ENCODE measurements at regions not wholly inside any gene's neighbourhood (a gene's known extent, or its start where the extent isn't known, plus 50 kb on each side); places are given as distances from the start of the nearest gene placed in this dataset.

DNA sequence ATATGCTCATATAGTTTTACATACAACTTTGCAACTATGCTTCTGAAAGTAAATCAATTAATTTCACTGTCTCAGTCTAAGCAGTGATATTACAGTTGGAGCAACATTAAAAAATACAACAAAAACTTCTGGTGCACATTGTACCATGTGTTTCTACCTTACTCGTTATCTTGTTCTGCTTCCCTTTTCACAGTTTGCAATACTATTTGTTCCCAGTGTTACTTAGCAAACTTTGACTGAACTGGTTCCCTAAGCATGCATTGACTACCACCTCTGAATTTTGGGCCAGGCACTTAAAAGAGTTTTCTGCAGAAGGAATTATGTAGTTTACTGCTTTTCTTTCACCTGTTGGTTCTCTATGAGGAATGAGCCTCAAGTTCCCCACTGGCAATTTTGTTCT lies 152.7 kb downstream of the SEC61B start:
- H3K36me3 ChIP-seq (ENCODE audit: insufficient read depth, low read length): no peaks in the 10 kb centered on the region
- H3K4me1 ChIP-seq (ENCODE audit: insufficient read depth, low read length): peaks cover 31% of the 10 kb centered on the region
- no peak overlapping the region for H2AFZ ChIP-seq (ENCODE audit: low read depth, low read length)
- no peaks in the 10 kb centered on the region for H3K27me3 ChIP-seq (ENCODE audit: insufficient read depth, low read length)
- no peaks in the 10 kb centered on the region for H3K9me3 ChIP-seq (ENCODE audit: low read length)
- no peak overlapping the region for H3K4me3 ChIP-seq (ENCODE audit: low read length)

DNA sequence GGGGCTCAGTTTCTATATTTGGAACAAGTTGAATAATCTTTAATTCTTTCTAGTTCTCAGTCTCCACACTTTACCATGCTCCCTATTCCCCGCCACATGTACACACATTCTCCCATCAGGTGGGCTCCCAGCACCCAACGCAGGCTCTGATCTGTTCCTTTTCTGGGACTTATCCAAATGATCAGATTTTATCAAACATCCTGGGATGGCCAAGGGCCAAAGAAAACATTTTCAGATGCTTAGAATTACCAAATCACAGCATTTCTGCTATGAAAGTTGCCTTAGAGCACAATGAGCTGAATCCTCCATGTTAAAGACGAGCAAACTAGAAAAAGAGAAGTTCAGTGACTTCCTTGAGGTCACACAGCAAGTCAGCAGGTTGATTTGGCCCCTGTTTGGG lies 153.4 kb downstream of the SEC61B start:
- H3K36me3 ChIP-seq (ENCODE audit: insufficient read depth, low read length): no peaks in the 10 kb centered on the region
- H2AFZ ChIP-seq (ENCODE audit: low read depth, low read length): no peak overlapping the region
- H3K4me1 ChIP-seq (ENCODE audit: insufficient read depth, low read length): peaks cover 31% of the 10 kb centered on the region
- no peaks in the 10 kb centered on the region for H3K9me3 ChIP-seq (ENCODE audit: low read length)
- no peak overlapping the region for H3K4me3 ChIP-seq (ENCODE audit: low read length)
- H3K27me3 ChIP-seq (ENCODE audit: insufficient read depth, low read length): no peaks in the 10 kb centered on the region

DNA sequence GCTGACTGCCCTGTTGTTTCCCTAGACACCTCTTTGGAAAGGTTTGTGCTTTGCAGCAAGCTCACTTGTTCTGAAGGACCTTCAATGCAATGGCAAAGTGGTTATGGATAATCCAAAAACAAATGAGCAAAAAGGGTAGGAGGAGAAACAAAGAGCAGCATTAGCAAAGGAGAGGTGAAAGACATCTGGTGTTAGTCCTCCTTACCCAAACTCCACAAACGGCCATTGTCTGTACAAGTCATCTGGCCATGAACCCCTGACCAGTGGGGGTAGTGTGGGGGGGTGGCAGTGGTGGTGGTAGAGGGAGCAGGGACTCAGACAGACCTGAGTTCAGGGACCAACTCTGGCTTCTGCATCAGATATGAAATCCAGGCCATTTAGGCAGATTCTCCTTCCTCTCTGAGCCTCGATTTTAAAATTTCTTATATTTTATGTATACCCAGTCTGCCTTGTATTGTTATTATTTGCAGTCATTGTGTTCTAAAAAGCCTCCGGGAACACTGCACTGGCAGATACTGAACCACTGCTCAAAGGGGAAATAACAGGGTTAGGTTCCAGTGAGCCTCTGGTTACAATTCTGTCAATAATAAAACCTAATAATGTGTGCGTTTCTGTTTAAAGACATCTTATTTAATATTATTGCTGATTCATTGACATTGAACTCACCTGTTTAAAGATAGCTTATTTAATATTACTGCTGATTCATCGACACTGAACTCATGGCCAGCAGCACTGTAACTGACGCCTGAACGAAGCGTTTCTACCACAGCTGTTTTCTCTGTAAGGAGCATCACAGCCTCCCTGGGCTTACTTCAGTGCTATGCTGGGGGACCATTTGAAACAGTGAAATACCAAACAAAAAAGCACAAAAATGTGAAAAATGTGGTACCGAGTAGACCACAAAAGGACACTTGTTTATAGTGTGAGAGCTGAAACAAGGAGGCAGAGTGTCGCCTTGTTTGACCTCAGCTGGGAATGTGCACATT lies 156.0 kb downstream of the SEC61B start:
- Histone ChIP-seq H3K4me1 (ENCODE audit: insufficient read depth, low read length) (peaks cover 30% of the 10 kb centered on the region), H3K4me3 (ENCODE audit: low read length) (no peak overlapping the region), H3K36me3 (ENCODE audit: insufficient read depth, low read length) (no peaks in the 10 kb centered on the region), H2AFZ (ENCODE audit: low read depth, low read length) (no peak overlapping the region), H3K27me3 (ENCODE audit: insufficient read depth, low read length) (no peaks in the 10 kb centered on the region), H3K9me3 (ENCODE audit: low read length) (no peaks in the 10 kb centered on the region)

DNA sequence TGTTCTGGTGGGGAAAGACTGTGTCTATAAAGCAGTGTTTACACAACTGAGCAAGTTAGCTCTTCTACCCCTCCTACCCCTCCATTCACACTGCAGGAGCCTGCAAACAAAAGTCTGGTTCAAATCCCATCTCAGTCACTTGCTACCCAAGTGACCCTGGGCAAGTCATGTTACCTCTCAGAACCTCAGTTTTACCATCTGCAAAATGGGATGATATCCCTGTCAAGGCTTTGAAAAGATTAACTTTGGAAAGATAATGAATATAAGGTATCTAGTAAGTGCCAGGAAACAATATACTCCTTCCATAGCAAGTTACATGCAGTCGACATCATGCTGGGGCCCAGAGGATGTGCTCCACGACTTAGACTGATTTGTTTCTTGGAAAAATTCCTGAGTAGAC lies 161.5 kb downstream of the SEC61B start:
- H3K36me3 ChIP-seq (ENCODE audit: insufficient read depth, low read length): no peaks in the 10 kb centered on the region
- no peaks in the 10 kb centered on the region for H3K27me3 ChIP-seq (ENCODE audit: insufficient read depth, low read length)
- H3K4me3 ChIP-seq (ENCODE audit: low read length): no peak overlapping the region
- no peak overlapping the region for H2AFZ ChIP-seq (ENCODE audit: low read depth, low read length)
- peaks cover 9% of the 10 kb centered on the region for H3K4me1 ChIP-seq (ENCODE audit: insufficient read depth, low read length)
- H3K9me3 ChIP-seq (ENCODE audit: low read length): no peaks in the 10 kb centered on the region

DNA sequence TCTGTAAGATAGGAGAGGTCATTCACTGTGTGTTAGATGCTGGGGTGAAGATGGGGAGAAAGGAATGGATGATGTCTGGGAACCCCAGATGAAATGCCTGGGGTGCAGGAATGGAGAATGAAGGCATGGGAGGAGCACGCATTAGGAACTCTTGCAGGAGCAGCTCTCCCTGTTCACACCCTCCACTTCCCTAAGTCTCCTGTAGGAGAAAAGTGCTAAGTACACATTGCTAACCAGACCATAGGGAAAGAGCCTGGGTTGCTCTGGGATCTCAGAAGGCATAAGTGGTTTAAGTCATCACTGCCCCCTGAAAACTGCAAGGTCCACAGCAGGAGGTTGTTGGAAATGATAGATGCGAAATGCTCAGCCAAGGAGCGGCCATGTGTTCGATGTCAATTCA lies 163.1 kb downstream of the SEC61B start:
- Histone ChIP-seq H3K9me3 (ENCODE audit: low read length) (no peaks in the 10 kb centered on the region), H3K4me3 (ENCODE audit: low read length) (no peak overlapping the region), H3K27me3 (ENCODE audit: insufficient read depth, low read length) (no peaks in the 10 kb centered on the region), H3K36me3 (ENCODE audit: insufficient read depth, low read length) (no peaks in the 10 kb centered on the region), H2AFZ (ENCODE audit: low read depth, low read length) (no peak overlapping the region), H3K4me1 (ENCODE audit: insufficient read depth, low read length) (no peaks in the 10 kb centered on the region)

DNA sequence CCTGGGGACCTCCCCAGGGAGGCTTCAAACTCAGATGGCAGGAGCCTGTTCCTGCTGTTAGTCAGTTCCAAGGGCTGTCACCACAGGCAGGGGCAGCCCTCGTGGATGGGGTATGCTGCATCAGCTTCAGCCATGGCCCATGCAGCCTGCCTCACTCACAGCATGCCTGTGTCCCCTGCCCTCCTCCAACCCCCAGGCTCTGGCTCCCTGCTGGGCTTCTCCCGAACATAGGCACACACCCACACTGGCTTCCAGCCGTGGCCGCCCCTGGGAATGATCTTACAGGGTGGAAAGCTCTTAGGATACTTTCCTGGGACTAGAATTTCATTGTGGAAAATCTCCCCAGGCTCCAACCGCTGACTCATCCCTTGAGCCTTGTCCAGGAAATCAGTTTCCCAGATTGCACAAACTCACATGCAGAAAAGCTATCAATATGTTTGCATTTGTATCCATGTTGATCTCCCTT lies 163.8 kb downstream of the SEC61B start:
- H3K4me1 ChIP-seq (ENCODE audit: insufficient read depth, low read length): no peaks in the 10 kb centered on the region
- H3K9me3 ChIP-seq (ENCODE audit: low read length): no peaks in the 10 kb centered on the region
- no peak overlapping the region for H3K4me3 ChIP-seq (ENCODE audit: low read length)
- no peaks in the 10 kb centered on the region for H3K27me3 ChIP-seq (ENCODE audit: insufficient read depth, low read length)
- no peak overlapping the region for H2AFZ ChIP-seq (ENCODE audit: low read depth, low read length)
- H3K36me3 ChIP-seq (ENCODE audit: insufficient read depth, low read length): no peaks in the 10 kb centered on the region

DNA sequence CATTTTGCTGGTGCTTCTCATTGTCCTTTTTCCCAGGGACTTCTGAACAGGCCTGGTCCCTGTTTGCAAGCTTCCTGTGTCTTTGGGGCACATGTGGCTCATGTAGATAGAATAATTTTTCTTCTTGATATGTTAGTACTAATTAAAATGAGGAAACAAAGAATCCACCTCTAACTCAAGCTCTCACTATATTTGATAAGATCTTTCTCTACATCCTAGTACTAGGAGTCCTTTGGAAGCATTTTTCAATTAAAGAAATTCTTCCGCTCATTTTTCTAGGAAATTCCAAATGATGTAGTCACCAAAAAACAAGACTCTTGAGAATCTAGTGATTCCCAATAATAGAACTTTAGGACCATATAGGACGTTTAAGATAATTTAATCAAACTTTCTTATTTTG lies 165.3 kb downstream of the SEC61B start:
- H2AFZ ChIP-seq (ENCODE audit: low read depth, low read length): no peak overlapping the region
- no peaks in the 10 kb centered on the region for H3K27me3 ChIP-seq (ENCODE audit: insufficient read depth, low read length)
- no peaks in the 10 kb centered on the region for H3K9me3 ChIP-seq (ENCODE audit: low read length)
- H3K36me3 ChIP-seq (ENCODE audit: insufficient read depth, low read length): no peaks in the 10 kb centered on the region
- no peak overlapping the region for H3K4me3 ChIP-seq (ENCODE audit: low read length)
- peaks cover 10% of the 10 kb centered on the region for H3K4me1 ChIP-seq (ENCODE audit: insufficient read depth, low read length)

DNA sequence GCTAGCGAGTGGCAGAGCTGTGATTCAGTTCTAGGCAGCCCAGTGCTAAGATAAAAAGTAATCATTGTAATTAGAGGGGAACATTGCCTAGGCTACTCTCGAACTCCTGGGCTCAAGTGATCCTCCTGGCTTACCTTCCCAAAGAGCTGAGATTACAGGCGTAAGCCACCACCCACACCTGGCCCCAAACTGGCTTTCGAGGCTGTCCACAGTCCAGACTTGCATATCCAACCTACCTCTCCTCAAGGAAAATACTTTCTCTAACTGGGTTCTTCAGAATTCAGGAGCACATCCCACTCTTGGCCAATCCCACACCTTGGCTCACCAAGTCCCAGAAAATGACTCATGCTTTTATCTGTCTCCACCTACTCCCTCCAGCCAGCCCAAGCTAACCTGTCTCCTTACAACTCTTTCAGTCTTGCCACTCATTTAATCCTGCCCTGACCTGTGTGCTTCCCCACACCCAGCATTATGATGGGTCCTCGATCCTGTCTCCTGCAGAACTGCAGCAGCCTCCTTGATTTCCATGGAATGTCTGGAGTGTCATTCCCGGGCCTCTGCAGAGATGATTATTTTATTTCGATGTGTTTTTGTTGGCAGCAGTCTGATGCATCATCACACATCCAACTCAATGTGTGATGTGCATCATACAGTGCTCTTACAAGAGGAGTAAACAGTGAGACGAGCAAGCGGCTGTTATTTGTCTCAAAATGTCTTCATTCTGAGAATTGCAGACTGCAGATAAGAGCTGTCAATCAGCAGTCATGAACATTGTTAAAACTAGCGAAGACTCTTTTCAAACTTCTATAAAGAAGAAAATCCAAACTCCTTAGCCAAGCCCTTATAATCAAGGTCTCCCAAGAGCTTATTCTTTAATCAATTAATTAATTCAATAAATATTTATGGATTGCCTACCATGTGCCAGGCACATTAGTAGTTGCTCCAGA lies 167.3 kb downstream of the SEC61B start:
- no peaks in the 10 kb centered on the region for H3K36me3 ChIP-seq (ENCODE audit: insufficient read depth, low read length)
- H3K9me3 ChIP-seq (ENCODE audit: low read length): no peaks in the 10 kb centered on the region
- H2AFZ ChIP-seq (ENCODE audit: low read depth, low read length): no peak overlapping the region

DNA sequence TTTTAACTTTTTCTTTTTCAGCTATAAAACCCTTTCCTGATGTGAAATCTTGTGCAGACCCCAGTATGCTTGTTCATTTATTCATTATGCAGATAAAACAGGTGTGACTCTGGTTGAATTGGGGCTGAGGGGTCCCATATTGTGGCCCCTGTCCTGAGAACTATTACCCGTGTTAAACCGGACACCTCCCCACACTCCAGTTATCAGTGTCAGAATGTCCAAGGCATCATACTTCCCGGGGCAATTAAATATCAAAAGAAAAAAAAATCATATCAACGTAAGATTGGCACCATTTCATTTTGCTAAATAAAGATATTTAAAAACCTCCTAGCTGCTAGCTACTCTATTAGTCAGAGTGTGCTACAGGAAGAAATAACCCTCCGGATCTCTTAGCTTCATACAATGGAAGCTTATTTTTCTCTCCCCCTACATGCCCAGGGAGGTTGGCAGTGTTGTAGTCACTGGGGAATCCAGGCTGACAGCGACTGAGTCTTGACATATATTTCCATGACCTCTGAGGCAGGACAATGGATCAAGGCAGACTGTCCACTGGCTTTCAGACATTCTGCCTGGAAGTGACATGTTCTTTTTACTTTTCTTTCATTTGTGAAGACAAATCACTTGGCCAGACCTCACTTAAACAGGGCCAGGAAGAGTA lies 170.0 kb downstream of the SEC61B start:
- H3K27me3 ChIP-seq (ENCODE audit: insufficient read depth, low read length): no peaks in the 10 kb centered on the region
- peaks cover 17% of the 10 kb centered on the region for H3K4me1 ChIP-seq (ENCODE audit: insufficient read depth, low read length)
- H3K36me3 ChIP-seq (ENCODE audit: insufficient read depth, low read length): no peaks in the 10 kb centered on the region
- H3K9me3 ChIP-seq (ENCODE audit: low read length): no peaks in the 10 kb centered on the region
- H3K4me3 ChIP-seq (ENCODE audit: low read length): no peak overlapping the region
- no peak overlapping the region for H2AFZ ChIP-seq (ENCODE audit: low read depth, low read length)

More for the DNA sequence above, 167.3 kb downstream of the SEC61B start:
- Histone ChIP-seq H3K4me1 (ENCODE audit: insufficient read depth, low read length) (peaks cover 17% of the 10 kb centered on the region), H3K27me3 (ENCODE audit: insufficient read depth, low read length) (no peaks in the 10 kb centered on the region), H3K4me3 (ENCODE audit: low read length) (no peak overlapping the region)

DNA sequence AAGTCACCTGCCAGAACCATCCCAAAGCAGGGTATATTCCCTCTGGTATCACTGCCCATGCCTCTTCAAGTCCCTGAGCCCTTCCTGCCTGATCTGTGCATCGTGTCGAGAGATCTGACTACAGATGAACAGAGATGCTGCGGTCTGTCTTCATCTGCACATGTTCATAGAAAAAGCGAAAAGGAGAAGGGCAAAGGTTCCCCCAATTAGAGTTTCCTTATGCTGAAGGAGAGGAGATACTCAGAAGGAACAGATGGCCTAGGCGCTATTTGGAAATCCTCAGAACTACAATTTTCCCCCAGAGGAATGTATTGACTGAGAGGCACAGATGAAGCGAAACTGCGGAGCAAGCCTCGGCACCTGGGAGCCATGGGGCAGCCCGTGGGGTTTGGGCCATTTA lies 170.9 kb downstream of the SEC61B start:
- no peaks in the 10 kb centered on the region for H3K9me3 ChIP-seq (ENCODE audit: low read length)
- H3K4me1 ChIP-seq (ENCODE audit: insufficient read depth, low read length): peaks cover 17% of the 10 kb centered on the region
- no peaks in the 10 kb centered on the region for H3K27me3 ChIP-seq (ENCODE audit: insufficient read depth, low read length)
- H3K4me3 ChIP-seq (ENCODE audit: low read length): no peak overlapping the region
- H3K36me3 ChIP-seq (ENCODE audit: insufficient read depth, low read length): no peaks in the 10 kb centered on the region
- no peak overlapping the region for H2AFZ ChIP-seq (ENCODE audit: low read depth, low read length)

DNA sequence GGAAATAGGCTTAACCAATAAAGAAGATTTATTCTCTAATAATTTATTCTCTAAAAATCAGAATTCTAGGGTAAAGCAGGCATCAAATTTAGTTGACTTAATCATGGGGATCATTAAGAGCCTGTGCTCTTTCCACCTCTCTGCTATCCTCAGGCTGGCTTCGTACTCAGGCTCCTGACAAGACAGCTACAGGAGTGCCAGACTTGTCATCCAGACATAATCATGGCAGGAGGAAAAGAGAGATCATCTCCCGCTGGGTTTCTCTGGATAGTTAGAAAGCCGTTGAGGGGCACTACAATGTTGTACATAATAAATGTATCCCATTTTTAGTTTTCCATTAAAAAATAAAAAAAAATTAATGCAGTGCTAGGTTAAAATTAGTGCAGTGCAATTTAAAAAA lies 171.9 kb downstream of the SEC61B start:
- H3K36me3 ChIP-seq (ENCODE audit: insufficient read depth, low read length): no peaks in the 10 kb centered on the region
- peaks cover 17% of the 10 kb centered on the region for H3K4me1 ChIP-seq (ENCODE audit: insufficient read depth, low read length)
- no peaks in the 10 kb centered on the region for H3K9me3 ChIP-seq (ENCODE audit: low read length)
- no peak overlapping the region for H2AFZ ChIP-seq (ENCODE audit: low read depth, low read length)
- no peak overlapping the region for H3K4me3 ChIP-seq (ENCODE audit: low read length)
- no peaks in the 10 kb centered on the region for H3K27me3 ChIP-seq (ENCODE audit: insufficient read depth, low read length)

DNA sequence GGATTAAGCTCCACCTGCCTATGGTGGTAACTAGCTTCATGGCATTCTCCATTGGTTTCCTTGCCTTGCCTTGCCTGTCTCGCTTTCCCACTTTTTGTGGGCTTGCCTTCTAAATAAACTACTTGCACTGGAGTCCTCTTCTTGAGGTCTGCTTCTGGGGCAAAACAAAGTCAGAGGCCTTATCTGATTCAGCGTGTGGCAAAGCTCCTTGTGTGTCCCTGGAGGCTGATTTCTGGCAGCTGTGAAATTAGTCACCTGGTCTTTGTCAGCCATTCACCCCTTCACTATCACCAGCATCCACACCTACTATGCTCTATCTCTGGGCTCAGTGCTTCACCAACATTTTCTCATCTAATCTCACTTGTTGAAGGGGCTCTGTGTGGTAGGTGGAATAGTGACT lies 176.2 kb downstream of the SEC61B start:
- Histone ChIP-seq H3K4me1 (ENCODE audit: insufficient read depth, low read length) (peaks cover 6% of the 10 kb centered on the region), H3K9me3 (ENCODE audit: low read length) (no peaks in the 10 kb centered on the region), H3K36me3 (ENCODE audit: insufficient read depth, low read length) (no peaks in the 10 kb centered on the region), H3K4me3 (ENCODE audit: low read length) (no peak overlapping the region), H2AFZ (ENCODE audit: low read depth, low read length) (no peak overlapping the region), H3K27me3 (ENCODE audit: insufficient read depth, low read length) (no peaks in the 10 kb centered on the region)

Measured in neuron (in vitro differentiated cells).